Hindlimb muscle (tissue), 1 donor: ENCODE measurements at regions not wholly inside any gene's neighbourhood (a gene's known extent, or its start where the extent isn't known, plus 50 kb on each side); places are given as distances from the start of the nearest gene placed in this dataset.

Source experiments
- DNase-seq: peaks from one replicate; pipeline ENCODE4 v3.0.0-alpha.2; 2013

DNA sequence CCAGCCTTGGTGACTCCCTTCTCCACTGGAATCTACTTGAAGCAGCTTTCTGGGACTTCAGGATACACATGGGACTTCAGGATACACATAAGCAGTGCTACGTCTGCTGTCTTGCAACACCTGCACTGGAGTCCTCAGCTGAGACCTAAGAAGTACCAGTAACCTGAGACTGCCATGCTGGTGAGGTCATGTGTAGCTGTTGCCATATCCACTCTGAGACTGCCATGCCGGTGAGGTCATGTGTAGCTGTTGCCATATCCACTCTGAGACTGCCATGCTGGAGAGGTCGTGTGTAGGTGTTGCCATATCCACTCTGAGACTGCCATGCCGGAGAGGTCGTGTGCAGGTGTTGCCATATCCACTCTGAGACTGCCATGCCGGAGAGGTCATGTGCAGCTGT, 937.9 kb downstream of the EFNB2 start:
- no peak for DNase-seq

DNA sequence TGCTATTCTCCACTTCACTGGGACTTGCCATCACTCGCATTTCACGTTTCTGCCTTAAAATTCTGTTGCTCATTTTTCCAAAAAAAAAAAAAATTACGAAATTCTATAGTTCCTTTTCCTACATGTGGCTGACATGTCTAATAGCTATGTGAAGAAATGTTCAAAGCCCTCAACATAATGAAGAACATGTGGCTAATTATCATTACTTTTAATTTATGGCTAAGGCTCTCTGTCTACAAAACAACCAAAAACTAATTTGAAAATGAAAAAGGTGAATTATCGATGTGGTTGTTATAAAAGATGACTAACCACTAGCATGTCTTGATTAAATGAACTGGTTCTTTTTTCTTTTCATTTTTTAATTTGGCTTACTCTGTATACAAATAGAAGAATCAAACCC, 940.0 kb downstream of the EFNB2 start:
- no peak for DNase-seq

DNA sequence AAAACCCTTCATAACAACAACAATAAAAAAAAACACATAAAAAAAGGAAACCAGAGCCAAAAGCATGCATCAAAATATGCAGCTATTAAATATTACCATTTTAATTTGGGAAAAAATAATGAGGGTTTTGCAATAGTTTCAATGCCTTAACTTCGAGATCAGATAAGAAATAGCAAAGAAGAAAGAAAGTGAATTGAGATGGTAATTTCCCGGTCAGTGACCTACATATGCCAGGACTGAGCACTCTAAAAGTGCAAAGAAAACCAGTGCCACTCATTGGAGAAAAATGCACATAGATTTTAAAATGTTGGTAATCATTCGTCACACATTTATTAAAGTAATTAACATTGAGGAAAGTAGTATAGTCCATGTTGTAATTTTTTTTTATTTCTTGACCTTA, 944.2 kb downstream of the EFNB2 start:
- DNase-seq = no peak

DNA sequence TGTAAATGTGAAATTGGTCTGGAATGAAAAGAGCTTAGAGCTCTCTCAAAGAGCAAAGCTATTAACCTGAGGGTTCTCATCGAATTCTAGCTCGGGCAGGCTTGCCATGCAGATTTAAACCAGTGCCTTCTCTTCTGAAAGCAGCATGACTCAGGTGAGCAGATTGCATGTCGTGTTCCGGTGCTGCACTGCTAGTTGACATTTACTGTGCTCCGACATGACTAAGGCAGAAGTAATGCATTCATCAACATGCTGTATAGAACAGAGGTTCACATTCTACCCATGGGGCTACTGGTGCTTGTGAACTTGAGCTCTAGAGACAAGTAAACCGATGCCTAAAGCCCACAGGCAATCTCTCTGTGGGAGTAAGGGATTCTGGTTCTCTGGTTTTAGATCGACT, 947.7 kb downstream of the EFNB2 start:
- no peak for DNase-seq

DNA sequence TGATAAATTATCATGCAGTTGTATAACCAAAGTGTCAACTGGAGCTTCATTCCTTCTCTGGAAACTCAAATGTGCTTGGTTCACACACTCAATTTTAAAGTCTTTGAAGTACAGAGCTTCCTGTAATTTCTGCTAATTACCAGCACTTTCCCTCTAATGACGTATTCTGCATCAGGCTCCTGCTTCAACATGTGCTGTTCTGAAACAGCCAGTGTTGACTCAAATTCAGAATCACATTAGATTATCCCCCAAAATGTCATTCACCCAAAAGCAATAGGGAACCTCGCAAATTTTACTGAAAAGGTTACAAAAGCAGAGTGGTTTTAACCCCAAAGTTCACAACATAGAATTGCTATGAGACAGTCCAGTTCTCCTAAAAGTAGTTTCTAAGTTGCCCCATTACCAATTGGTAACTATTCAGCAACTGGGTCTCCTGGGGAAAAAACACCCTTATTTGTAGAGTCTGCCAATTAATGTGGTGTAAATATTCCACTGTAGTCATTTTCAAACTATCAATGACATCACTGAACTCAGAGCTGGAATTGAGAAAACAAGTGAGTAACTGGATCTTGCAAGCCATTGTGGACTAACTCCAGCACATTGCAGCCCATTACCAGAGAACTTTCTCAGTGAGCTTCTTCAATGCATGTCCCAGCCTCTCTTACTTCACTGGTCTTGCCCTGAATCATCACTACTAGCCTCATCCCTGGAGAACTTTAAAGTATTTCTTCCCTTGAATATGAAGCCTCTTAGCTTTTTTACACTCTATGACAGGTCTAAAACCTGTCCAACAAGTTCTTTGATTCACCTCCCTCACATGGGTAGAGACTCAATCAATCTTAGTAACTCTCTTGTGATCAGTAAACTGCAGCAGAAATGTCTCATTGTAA, 955.4 kb downstream of the EFNB2 start:
- DNase-seq = no peak

DNA sequence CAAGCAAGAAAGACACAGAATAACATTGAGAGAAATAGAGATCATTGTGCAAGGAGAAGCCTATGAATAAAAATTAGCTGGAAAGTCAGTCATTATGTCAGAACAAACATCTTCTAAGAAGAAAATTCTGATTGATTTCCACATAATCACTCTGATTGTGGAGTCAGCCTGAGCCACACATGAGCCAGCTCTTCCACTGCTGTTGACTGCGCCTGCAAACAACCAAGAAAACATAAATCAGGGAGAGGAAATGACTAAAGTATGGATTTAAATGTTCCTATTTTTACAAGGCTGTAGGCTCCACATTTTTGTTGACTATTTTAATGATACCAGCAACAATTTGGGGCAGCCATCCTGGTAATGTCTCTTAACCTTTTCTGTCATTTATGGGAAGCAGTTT, 962.3 kb downstream of the EFNB2 start:
- no peak for DNase-seq

DNA sequence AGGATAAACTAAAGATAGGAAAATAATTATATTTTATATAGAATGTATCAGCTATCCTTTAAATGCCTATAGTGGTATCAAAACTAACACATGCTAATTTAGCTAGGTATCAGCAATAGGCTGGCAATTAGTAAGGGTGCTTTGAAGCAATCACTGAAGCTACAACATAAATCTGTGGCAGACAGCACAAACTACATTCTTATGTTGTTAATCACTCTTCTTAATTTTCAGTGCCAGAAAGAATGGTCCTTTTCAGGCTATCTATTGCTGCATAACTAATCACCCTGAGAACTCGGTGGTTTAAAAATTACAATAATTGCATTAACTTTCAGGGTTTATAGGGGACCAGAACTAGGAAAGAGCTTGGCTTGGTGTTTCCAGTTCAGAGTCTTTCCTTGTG, 963.1 kb downstream of the EFNB2 start:
- no peak for DNase-seq

DNA sequence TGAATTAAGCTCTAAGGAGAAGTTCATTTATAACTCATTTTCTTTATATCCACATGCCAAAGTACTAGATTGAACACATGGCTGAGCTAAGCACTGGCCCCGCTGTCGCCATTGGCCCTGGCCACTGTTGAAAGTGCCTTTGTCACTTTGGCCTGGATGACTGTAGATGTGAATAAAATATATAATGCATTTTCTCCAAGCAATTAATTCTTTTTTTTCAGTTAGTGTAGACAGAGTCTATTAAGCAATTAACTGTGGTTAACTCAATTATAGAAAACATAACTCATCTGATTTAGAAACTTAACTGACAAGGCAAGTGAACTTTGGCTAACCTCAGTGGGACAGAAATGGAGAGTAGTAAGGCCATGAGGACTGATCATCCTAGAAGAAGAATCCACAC, 965.6 kb downstream of the EFNB2 start:
- DNase-seq = no peak

DNA sequence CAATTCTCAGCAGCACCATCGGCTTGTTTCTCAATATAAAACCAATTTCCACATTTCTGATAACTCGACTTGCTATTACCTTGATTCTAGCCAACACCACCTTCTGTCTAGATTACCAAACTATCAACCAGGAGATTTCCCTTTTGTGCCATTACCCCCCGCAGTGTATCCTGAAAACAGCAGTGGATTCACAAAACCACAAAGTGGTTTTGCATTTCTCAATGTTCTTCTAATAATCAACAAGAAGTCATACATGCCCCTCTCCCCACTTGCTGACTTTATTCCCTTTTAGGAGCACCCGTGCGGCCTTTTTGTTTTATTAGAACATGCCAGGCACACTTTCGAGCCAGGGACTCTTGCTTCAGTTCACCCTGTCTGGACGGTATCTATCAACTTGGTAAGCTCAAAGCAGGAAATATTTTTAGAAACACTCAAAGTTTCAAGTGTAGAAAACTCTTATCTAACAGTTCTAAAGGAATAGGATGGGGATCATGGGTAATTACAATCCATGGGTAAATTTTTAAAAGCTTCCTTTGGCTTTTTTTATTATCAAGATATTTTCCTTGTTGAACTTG, 967.4 kb downstream of the EFNB2 start:
- no peak for DNase-seq

DNA sequence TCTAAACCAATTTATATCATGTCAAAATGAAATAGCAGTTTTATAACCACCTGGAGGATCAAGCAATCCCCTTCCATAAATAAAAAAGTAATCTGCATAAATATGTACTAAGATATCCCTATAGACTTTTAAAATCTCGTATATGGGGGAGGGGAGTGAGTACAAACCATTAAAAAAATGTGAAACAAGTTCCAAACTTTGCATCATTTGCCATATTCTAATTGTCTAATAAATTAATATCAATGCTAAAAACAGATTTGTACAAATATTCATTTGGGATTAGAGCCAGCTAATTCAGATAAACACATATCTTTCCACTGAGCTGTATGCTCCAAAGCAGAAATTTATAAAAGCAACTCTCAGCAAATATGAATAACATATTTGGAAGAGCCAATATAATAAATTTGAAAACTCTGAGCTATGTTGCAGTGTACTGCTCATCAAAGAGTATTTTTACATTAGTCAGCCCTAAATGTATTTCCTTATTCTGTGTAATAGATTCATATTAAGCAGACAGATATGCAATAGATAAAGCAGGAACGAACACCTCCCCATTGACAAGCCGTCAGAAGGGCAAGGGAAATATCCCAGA, 970.2 kb downstream of the EFNB2 start:
- peak; percentile 9 for DNase-seq

DNA sequence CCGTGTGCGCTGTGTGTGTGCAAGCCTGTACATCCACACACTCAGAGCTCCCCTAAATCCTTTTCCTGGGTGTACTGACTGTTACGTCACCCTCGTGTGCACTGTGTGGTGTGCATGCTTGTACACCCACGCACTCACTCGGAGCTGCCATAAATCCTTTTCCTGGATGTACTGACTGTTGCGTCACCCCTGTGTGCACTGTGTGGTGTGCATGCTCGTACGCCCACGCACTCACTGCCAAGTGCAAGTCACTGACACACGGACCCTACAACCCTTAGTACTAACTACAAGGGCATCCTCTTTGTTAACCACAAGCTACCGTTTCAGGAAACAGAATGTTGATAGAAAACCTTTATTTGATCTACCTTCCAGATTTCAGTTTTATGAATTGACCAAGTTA, 983.4 kb downstream of the EFNB2 start:
- DNase-seq = no peak

DNA sequence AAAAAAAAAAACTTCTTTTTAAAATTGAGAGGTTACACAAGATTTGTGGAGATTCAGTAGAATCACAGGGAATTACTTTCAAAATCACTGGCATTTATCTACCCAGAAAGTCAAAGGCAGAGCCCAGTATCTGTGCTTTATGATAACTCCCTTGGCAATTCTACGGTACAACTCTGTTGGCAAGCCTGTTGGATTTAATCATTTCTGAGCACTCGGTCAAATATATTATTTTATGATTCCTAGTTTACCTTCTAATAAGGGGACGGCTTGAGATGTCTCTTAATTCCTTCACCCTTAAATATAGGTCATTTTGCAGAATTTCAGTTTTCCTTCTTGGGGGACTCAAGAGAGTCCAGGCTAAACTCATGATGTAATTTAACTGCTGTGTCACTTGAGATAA, 987.6 kb downstream of the EFNB2 start:
- DNase-seq = no peak

DNA sequence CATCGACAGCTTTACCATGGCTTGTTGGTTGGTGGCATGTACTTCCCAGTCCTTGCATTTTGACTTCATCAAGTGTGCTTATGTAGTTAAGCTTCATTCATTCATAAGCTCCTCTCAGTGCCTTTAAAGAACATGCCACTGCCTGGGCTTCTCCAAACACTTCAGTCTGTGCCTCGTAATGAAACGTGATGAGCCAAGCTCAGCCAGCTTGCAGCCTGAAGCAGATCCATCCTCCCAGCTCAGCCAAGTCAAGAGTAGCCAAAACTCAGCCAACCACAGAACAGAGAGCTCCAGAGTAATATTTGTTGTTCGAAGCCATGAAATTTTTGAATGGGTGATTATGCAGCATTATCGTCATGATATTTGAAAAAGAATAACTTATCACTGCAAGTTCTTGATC, 989.7 kb downstream of the EFNB2 start:
- no peak for DNase-seq

DNA sequence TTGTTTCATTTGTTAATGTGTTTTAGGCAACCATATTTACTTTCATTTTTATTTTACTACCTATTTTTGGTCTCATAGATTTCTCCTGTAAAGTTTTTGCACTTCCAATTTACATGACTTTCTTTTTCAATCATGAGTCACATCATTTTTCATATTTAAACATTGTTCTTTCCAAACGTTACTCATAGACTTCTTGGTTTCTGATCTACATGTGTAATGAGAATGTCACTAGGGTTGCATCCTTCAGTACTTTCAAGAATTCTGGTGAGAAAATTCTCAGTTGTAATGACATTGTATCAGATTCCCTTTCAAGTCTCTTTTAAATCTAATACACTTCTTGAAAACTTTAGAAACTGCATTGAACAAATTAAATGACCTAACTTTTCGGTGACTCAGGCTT, 991.7 kb downstream of the EFNB2 start:
- no peak for DNase-seq

DNA sequence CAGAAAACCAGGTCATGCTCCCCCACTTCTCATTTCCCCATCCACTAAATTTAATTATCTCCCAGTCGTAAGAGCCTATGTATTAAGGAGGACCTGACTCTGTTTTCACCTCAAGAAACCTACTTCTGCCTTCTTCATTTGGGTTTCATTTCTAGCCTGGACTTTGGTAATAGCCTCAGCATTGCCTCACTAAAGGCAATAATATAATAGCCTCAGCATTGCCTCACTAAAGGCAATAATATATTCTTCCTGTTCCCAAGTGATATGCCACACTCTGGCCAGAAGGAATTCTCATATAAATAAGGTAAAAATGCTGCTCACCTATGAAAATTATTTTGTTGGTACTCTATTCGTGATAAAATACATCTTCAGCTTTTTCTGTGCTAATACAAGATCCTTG, 993.9 kb downstream of the EFNB2 start:
- no peak for DNase-seq

DNA sequence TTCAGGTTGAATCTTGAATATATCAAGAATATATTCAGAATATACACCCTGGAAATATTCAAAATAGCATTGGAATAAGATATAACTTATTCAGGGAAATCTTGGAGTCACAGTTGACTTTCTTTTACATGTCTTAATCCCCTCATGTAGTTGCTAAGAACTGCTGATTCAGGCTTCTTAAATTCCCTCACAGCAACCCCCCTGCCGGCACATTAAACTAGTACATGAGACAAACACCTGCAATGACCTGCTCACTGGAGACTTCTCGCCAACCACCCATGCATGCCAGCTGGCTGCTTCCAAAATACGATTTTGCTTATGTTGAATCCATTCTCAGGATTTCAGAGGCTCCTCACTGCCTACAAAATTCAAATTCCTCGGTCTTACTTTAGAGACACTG, 997.1 kb downstream of the EFNB2 start:
- DNase-seq = no peak

DNA sequence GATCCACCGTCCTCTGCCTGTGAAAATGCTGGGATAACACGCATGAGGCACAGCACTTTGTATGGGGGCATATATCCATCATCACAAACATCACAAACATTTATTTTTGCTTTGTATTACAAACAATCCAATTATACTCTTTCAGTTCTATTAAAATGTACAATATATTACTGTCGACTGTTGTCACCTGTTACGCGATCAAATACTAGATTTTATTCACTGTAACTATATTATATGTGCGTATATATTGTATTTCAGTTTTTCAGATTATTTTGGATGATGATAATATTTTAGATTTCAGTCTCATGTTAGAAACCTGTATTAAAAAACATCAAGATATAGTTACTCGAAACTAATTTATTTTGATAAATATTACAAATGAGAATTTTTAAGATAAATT, 998.3 kb downstream of the EFNB2 start:
- no peak for DNase-seq

DNA sequence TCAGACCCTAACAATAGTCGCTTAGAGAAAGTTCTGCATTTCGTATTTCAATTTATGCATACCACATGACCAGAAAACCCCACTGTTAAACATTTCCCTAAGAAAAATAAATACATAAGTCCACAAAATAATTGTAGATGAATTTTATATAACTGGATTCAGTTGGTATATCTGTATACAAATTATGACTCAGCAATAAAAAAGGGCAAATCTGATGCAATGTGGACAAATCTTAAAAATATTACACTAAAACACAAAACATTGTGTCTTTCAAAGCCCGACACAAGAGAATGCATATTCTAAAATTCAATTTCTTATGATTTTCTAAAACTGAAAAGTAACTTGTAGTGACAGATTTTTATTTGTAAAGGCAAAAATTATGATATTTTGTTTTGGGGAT, 1005.0 kb downstream of the EFNB2 start:
- DNase-seq = no peak

DNA sequence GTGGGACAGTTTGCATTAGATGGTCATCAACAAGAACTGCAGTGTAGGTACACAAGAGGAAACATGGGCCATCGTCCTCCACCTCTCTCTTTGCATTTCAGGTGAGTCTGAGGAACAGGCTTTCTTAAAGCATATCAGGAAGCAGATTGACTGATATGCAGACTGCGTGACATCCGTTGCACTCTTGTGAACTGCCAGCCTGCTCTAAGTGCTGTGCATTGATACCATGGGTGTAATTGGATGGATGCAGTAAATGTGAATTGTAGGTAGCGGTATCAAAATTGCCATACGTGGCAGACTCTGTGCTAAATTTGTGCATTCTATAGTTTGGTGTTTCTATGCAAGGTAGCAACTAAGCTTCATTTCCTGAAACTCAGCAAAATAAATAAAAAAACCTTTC, 1008.3 kb downstream of the EFNB2 start:
- no peak for DNase-seq

DNA sequence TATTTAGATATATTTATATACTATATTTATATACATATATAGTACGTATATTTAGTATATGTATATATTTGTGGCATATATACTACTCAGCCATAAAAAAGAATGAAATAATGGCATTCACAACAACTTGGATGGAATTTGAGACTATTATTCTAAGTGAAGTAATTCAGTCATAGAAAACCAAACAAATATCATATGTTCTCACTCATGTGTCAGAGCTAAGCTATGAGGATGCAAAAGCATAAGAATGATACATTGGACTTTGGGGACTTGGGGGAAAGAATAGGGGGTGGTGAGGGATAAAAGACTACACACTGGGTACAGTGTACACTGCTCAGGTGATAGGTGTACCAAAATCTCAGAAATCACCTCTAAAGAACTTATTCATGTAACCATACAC, 1015.7 kb downstream of the EFNB2 start:
- DNase-seq = no peak

DNA sequence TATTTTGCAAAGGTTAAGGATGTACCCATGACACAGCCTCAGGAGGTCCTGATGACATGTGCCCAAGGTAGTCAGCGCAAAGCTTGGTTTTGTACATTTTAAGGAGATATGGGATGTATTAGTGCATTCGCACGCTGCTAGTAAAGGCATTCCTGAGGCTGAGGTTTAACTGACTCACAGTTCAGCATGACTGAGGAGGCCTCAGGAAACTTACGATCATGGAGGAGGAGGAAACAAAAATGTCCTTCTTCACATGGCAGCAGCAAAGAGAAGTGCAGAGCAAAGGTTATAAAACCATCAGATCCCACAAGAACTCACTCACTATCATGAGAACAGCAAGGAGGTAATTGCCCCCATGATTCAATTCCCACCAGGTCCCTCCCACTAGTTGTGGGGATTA, 1017.4 kb downstream of the EFNB2 start:
- no peak for DNase-seq

DNA sequence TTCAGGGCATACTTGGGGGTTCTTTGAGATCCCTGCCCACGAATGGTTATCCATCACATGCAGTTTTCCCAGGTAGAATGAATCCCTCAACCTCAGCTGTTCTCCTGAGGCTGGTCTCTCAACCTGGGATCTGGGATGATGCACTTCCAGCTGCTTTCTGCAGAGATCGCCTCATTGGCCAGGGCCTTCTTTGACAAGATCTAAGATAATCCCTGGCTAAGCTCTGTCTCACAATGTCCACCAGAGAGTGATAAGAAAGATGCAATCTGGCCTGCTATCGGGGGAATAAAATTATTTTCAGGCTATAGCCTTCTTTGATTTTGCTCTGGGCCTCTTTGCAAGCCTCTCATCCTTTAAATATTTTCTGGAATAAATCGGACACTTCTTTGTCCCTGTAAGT, 1021.1 kb downstream of the EFNB2 start:
- no peak for DNase-seq

DNA sequence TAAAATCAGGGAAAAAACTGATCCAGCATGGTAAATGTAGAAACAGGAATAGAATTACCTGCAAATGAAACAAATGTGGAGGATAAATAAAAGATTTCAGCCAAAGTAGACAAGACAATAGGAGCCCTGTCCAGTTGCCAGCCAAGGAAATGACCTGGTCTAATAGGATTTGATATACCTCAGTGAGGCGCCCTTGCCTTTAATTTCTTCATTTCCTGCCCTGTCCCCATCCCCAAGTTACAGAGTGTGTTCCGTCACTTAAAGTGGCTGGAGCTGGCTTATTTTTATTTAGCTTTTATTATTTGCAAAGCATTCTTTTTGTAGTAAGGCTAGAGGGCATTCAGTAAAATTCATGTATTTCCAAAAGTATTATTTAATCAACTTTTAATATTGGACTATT, 1022.0 kb downstream of the EFNB2 start:
- no peak for DNase-seq
